ENCODE measurements at regions not wholly inside any gene's neighbourhood (a gene's known extent, or its start where the extent isn't known, plus 50 kb on each side); places are given as distances from the start of the nearest gene placed in this dataset.

DNA sequence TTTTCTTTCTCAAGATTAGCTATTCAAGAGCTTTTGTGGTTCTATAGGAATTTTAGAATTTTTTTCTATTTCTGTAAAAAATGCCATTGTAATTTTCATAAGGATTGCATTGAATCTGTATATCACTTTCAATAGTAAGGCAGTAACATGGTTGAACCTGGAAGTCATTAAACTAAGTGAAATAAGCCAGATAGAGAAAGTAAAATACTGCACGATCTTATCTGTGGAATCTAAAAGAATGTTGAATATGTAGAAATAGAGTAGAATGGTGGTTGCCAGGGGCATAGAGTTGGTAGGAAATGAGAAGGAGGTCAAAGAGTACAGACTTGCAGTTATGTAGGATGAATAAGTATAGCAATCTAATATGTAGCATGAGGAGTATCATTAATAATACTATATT is 1073.5 kb upstream of the LRRN3 start:
- TF ChIP-seq, protein P1, sequence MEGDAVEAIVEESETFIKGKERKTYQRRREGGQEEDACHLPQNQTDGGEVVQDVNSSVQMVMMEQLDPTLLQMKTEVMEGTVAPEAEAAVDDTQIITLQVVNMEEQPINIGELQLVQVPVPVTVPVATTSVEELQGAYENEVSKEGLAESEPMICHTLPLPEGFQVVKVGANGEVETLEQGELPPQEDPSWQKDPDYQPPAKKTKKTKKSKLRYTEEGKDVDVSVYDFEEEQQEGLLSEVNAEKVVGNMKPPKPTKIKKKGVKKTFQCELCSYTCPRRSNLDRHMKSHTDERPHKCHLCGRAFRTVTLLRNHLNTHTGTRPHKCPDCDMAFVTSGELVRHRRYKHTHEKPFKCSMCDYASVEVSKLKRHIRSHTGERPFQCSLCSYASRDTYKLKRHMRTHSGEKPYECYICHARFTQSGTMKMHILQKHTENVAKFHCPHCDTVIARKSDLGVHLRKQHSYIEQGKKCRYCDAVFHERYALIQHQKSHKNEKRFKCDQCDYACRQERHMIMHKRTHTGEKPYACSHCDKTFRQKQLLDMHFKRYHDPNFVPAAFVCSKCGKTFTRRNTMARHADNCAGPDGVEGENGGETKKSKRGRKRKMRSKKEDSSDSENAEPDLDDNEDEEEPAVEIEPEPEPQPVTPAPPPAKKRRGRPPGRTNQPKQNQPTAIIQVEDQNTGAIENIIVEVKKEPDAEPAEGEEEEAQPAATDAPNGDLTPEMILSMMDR (IDR thresholded peaks at IDR 0.05), result no peak

DNA sequence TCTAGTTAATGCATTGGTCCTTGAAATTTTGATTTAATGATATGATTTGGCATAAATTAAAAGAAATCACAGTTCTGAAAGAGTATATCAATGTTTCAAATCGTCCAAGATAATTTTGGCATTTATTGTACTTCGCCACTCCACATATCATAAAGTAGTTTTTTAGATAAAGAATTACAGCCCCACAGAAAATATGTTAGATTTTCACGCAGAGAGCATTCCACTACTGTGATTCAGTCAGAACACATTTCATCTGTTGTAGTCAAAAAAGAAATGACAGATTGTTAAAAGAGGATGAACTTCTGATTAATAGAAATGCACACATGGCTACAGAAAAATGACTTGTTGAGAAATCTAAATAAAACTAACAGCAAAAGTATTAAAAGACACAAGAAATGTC is 1063.5 kb upstream of the LRRN3 start:
- TF ChIP-seq, protein P1 (IDR thresholded peaks at IDR 0.05), result no peak

DNA sequence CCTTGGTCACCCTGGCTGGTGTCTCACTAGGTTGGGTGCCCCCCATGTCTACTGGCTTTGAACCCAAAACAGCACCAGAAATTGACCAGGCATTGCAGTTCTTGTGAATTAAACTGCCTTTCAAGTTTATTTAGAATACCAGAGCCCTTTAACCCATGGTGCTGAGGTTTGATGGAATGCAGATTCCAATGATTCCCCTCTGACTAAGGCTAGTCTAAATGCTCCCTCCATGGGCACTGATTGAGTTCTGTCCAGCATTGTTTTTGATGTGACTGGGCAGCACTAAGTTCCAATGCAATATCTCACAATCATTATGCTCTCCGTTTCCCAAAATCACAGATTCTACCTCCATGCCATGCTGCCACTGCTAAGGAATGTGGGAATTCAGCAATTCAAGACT is 1047.4 kb upstream of the LRRN3 start:
- TF ChIP-seq, protein P1 (IDR thresholded peaks at IDR 0.05), result no peak

DNA sequence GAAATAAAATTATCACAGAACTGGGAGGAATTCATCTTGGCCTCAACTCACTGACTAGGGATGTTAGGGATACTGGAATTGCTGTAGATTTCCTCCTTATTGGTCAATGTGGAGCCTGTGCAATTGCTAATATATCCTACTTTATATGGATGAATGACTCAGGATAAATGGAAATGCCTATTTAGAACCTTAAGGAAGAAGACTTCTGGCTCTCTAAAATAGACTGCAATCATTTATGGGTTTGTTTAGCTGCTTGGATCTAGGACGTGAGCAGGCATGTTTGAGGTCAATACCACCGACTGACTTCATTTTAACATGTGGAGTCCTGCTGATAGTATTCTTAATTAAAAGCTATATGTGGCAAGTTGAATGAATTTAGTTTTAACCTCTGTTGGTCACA is 1040.1 kb upstream of the LRRN3 start:
- TF ChIP-seq, protein P1 (IDR thresholded peaks at IDR 0.05), result no peak

DNA sequence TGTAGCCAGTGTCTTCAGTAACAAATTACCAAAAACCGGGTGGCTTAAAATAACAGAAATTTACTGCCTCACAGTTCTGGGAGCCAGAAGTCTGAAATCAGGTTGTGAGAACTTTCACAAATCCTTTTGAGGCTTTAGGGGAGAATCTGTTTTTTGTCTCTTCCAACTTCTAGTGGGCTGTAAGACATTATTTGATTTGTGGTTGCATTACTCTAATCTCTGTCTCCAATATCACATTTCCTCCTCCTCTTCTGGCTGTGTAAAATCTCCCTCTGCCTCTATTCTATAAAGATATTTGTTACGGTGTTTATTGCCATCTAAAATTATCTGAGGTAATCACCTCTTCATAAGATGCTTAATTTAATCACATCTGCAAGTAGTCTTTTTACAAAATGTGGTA is 1039.6 kb upstream of the LRRN3 start:
- TF ChIP-seq, protein P1 (IDR thresholded peaks at IDR 0.05), result no peak

DNA sequence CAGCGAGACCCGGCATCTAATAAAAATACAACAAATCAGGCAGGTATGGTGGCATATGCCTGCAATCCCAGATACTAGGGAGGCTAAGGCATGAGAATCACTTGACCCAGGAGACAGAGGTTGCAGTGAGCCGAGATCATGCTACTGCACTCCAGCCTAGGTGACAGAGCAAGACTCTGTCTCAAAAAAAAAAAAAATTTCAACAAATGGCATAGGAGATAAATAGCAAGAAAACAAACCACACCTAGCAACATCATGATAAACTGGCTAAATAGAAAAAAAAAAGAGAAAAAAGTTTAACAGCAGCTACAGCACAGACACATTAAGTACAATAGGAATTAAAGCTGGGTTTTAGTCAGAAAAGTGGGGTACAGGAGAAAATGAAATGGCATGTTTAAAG is 1034.6 kb upstream of the LRRN3 start:
- TF ChIP-seq, protein P1 (IDR thresholded peaks at IDR 0.05), result no peak

DNA sequence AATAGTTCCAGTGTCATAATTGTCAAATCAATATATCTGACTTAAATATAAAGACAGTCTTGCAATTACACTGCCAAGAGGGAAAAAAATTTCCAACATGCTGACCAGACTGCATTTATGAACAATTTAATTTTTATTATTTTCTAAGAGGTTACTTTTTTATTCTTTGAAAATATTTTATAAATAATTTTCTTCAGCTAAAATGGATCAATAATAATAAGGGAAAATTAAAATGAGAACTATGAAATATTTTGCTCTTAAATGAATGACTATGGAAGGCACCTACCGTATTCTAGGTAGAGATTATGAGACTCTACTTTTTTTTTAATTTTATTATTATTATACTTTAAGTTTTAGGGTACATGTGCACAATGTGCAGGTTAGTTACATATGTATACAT is 1032.5 kb upstream of the LRRN3 start:
- TF ChIP-seq, protein P1 (IDR thresholded peaks at IDR 0.05), result no peak

DNA sequence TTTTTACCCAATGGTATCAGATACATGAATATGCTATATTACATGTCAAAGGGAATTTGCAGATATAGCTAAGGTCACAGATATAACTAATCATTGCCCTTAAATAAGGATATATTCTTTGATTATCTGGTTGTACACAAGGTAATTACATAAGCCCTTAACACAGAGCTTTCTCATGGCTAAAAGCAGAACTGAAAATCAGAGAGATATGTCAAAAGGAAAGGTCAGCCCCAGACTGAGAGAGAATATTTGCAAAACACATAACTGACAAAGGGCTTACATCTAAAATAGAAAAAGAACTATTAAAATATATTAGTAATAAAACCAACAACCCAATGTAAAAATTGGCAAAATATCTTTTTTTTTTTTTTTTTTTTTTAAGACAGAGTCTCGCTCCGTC is 1029.5 kb upstream of the LRRN3 start:
- TF ChIP-seq, protein P1 (IDR thresholded peaks at IDR 0.05), result no peak

Data from LNCAP (cell line).